GM23338 (cell line): ENCODE measurements at regions not wholly inside any gene's neighbourhood (a gene's known extent, or its start where the extent isn't known, plus 50 kb on each side); places are given as distances from the start of the nearest gene placed in this dataset.

Source experiments
- ATAC-seq: fragments of 200-7000 bp; cut with Tn5 transposase; 3 replicates; pipeline ENCODE4 v1.9.1; 2020
- DNase-seq: peaks from one replicate; pipeline ENCODE4 v3.0.0-alpha.2; 2015; ENCODE audit warnings: low spot score
- H2AFZ ChIP-seq: fragments of 200-600 bp; sonication (generic); 2 replicates; pipeline ENCODE4 v1.8.0; 2016; ENCODE audit warnings: antibody characterized with exemption, mild to moderate bottlenecking, moderate library complexity
- H3F3A ChIP-seq: fragments of 200-600 bp; sonication (generic); replicated peaks from 2 replicates; pipeline ENCODE4 v1.8.0; 2017; ENCODE audit warnings: antibody characterized with exemption, mixed run types, low read depth
- H3K27ac ChIP-seq: fragments of 200-600 bp; sonication (generic); 2 replicates; pipeline ENCODE4 v1.6.1; 2016; ENCODE audit warnings: low read depth
- H3K27me3 ChIP-seq: fragments of 200-600 bp; sonication (generic); 2 replicates; pipeline ENCODE4 v1.8.0; 2016; ENCODE audit warnings: mild to moderate bottlenecking, mixed run types, moderate library complexity; ENCODE audit not compliant: insufficient read depth
- H3K36me3 ChIP-seq: fragments of 200-600 bp; sonication (generic); 2 replicates; pipeline ENCODE4 v1.8.0; 2016; ENCODE audit warnings: mild to moderate bottlenecking; ENCODE audit not compliant: insufficient read depth
- H3K4me1 ChIP-seq: fragments of 200-600 bp; sonication (generic); 2 replicates; pipeline ENCODE4 v1.8.0; 2016; ENCODE audit warnings: mild to moderate bottlenecking, moderate library complexity; ENCODE audit not compliant: insufficient read depth
- H3K4me2 ChIP-seq: fragments of 200-600 bp; sonication (generic); 2 replicates; pipeline ENCODE4 v1.7.1; 2017; ENCODE audit warnings: mixed run types
- H3K4me3 ChIP-seq: fragments of 200-600 bp; sonication (generic); 2 replicates; pipeline ENCODE4 v1.6.1; 2016; ENCODE audit warnings: mixed run types
- H3K79me2 ChIP-seq: fragments of 200-600 bp; sonication (generic); replicated peaks from 2 replicates; pipeline ENCODE4 v1.8.0; 2017; ENCODE audit warnings: mild to moderate bottlenecking; ENCODE audit not compliant: insufficient read depth
- H3K9me2 ChIP-seq: fragments of 200-600 bp; sonication (generic); 2 replicates; pipeline ENCODE4 v1.8.0; 2017; ENCODE audit not compliant: insufficient read depth
- H4K20me1 ChIP-seq: fragments of 200-600 bp; sonication (generic); replicated peaks from 2 replicates; pipeline ENCODE4 v1.8.0; 2017; ENCODE audit warnings: mild to moderate bottlenecking; ENCODE audit not compliant: insufficient read depth
- H3K27ac Mint-ChIP-seq: 2 replicates; pipeline ENCODE4 v1.8.0; 2020; ENCODE audit warnings: inconsistent platforms, mild to moderate bottlenecking, moderate library complexity, mixed read lengths
- H3K27me3 Mint-ChIP-seq: 3 replicates; pipeline ENCODE4 v1.8.0; 2022; ENCODE audit warnings: low read depth, mild to moderate bottlenecking, moderate library complexity, mixed read lengths, inconsistent platforms; ENCODE audit not compliant: insufficient read depth, poor library complexity
- H3K36me3 Mint-ChIP-seq: 3 replicates; pipeline ENCODE4 v1.8.0; 2021; ENCODE audit warnings: low read depth, mild to moderate bottlenecking, inconsistent platforms, moderate library complexity, mixed read lengths
- H3K4me1 Mint-ChIP-seq: 3 replicates; pipeline ENCODE4 v1.8.0; 2020; ENCODE audit warnings: mild to moderate bottlenecking, inconsistent platforms, mixed read lengths
- H3K4me3 Mint-ChIP-seq: 3 replicates; pipeline ENCODE4 v1.8.0; 2021; ENCODE audit warnings: moderate library complexity, mild to moderate bottlenecking, inconsistent platforms, mixed read lengths
- H3K9me3 Mint-ChIP-seq: 3 replicates; pipeline ENCODE4 v1.8.0; 2020; ENCODE audit warnings: moderate library complexity, mild to moderate bottlenecking, inconsistent platforms, mixed read lengths
- CREB1 ChIP-seq: fragments of 250-450 bp; sonication (Bioruptor Pico); IDR thresholded peaks from 2 replicates; pipeline ENCODE4 v1.5.0; 2020; ENCODE audit warnings: low read depth, mild to moderate bottlenecking, moderate library complexity
- CTCF ChIP-seq, 2 experiments: fragments of 200-600 bp in 1 of 2; sonication (generic) in 1 of 2; conservative IDR thresholded peaks; 2 replicates each; pipeline versions ENCODE4 v1.5.1 to v1.6.1; 2016 to 2017; ENCODE audit warnings: antibody characterized with exemption in 2 of 2, low read depth in 2 of 2, mild to moderate bottlenecking in 2 of 2, moderate library complexity in 1 of 2
- EZH2 ChIP-seq: fragments of 200-600 bp; sonication (generic); IDR thresholded peaks from one replicate; pipeline ENCODE4 v1.8.0; 2017; ENCODE audit warnings: antibody characterized with exemption, mild to moderate bottlenecking, low read depth; ENCODE audit not compliant: unreplicated experiment
- EZH2phosphoT487 ChIP-seq: fragments of 200-600 bp; sonication (generic); IDR thresholded peaks from one replicate; pipeline ENCODE4 v1.8.1; 2018; ENCODE audit warnings: antibody characterized with exemption; ENCODE audit not compliant: unreplicated experiment
- JUNB ChIP-seq: IDR thresholded peaks from one replicate; pipeline ENCODE4 v1.6.1; 2016; ENCODE audit warnings: antibody characterized with exemption; ENCODE audit not compliant: unreplicated experiment
- NANOG ChIP-seq: IDR thresholded peaks from 2 replicates; pipeline ENCODE4 v1.6.1; 2016; ENCODE audit warnings: antibody characterized with exemption, borderline replicate concordance
- POLR2AphosphoS5 ChIP-seq: IDR thresholded peaks from 2 replicates; pipeline ENCODE4 v1.6.1; 2016; ENCODE audit warnings: antibody characterized with exemption, low read depth
- STAT1 ChIP-seq: IDR thresholded peaks from one replicate; pipeline ENCODE4 v1.6.1; 2016; ENCODE audit warnings: antibody characterized with exemption; ENCODE audit not compliant: unreplicated experiment
- ZNF114 ChIP-seq: fragments of 250-450 bp; sonication (Bioruptor Pico); IDR thresholded peaks from 2 replicates; pipeline ENCODE4 v1.5.0; 2020; ENCODE audit warnings: mild to moderate bottlenecking, moderate library complexity
- ZNF331 ChIP-seq: fragments of 250-450 bp; sonication (Bioruptor Pico); IDR thresholded peaks from 2 replicates; pipeline ENCODE4 v1.5.0; 2020; ENCODE audit warnings: low read depth, mild to moderate bottlenecking, moderate library complexity
- ZNF462 ChIP-seq: fragments of 250-450 bp; sonication (Bioruptor Pico); IDR thresholded peaks from 2 replicates; pipeline ENCODE4 v1.5.0; 2020; ENCODE audit warnings: mild to moderate bottlenecking, moderate library complexity
- TF ChIP-seq, protein P1 (sequence below): IDR thresholded peaks from 2 replicates; pipeline ENCODE4 v1.6.1; 2016; ENCODE audit warnings: antibody characterized with exemption
- TF ChIP-seq, protein P2 (sequence below): IDR thresholded peaks from one replicate; pipeline ENCODE4 v1.6.1; 2018; ENCODE audit warnings: antibody characterized with exemption; ENCODE audit not compliant: unreplicated experiment

DNA sequence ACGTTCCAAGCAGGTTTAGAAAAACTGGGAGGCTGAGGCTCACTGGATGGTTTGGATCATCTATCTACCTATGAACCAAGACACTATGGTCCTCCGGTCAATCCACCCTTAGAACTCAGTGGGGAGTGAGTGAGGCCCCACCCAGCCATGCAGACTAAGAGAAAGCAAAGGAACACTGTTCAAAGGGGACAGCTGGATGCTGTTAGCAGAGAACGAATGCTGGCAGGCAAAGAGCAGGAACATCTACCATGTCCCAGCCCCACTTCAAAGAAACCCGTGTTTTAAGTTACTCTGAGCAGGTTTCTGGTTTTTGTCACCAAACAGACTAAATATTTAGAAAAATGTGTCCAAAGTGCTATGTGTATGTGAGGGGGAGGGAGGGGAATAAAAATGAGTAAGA lies 183.4 kb upstream of the XYLT1 start:
- H3K4me1 Mint-ChIP-seq: peaks cover 28% of the 10 kb centered on the region
- H2AFZ ChIP-seq: no peak overlapping the region
- H3K36me3 Mint-ChIP-seq: no peaks in the 10 kb centered on the region
- ATAC-seq (no peak), DNase-seq (no peak)
- H3K27ac Mint-ChIP-seq: no peak overlapping the region
- TF ChIP-seq NANOG (no peak), JUNB (no peak), ZNF331 (CRISPR knock-in tag) (no peak), ZNF114 (CRISPR knock-in tag) (no peak), CREB1 (CRISPR knock-in tag) (no peak), EZH2 (no peak), POLR2AphosphoS5 (no peak), EZH2phosphoT487 (no peak), CTCF (conservative IDR thresholded peaks at IDR 0.05; ENCODE audit: low read depth in 2 of 2) (no peak), ZNF462 (CRISPR knock-in tag) (no peak), STAT1 (no peak)
- TF ChIP-seq, protein P1, sequence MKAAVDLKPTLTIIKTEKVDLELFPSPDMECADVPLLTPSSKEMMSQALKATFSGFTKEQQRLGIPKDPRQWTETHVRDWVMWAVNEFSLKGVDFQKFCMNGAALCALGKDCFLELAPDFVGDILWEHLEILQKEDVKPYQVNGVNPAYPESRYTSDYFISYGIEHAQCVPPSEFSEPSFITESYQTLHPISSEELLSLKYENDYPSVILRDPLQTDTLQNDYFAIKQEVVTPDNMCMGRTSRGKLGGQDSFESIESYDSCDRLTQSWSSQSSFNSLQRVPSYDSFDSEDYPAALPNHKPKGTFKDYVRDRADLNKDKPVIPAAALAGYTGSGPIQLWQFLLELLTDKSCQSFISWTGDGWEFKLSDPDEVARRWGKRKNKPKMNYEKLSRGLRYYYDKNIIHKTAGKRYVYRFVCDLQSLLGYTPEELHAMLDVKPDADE: no peak
- TF ChIP-seq, protein P2, sequence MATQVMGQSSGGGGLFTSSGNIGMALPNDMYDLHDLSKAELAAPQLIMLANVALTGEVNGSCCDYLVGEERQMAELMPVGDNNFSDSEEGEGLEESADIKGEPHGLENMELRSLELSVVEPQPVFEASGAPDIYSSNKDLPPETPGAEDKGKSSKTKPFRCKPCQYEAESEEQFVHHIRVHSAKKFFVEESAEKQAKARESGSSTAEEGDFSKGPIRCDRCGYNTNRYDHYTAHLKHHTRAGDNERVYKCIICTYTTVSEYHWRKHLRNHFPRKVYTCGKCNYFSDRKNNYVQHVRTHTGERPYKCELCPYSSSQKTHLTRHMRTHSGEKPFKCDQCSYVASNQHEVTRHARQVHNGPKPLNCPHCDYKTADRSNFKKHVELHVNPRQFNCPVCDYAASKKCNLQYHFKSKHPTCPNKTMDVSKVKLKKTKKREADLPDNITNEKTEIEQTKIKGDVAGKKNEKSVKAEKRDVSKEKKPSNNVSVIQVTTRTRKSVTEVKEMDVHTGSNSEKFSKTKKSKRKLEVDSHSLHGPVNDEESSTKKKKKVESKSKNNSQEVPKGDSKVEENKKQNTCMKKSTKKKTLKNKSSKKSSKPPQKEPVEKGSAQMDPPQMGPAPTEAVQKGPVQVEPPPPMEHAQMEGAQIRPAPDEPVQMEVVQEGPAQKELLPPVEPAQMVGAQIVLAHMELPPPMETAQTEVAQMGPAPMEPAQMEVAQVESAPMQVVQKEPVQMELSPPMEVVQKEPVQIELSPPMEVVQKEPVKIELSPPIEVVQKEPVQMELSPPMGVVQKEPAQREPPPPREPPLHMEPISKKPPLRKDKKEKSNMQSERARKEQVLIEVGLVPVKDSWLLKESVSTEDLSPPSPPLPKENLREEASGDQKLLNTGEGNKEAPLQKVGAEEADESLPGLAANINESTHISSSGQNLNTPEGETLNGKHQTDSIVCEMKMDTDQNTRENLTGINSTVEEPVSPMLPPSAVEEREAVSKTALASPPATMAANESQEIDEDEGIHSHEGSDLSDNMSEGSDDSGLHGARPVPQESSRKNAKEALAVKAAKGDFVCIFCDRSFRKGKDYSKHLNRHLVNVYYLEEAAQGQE: no peak
- H3K9me3 Mint-ChIP-seq: no peaks in the 10 kb centered on the region
- no peaks in the 10 kb centered on the region for H3F3A ChIP-seq
- H4K20me1 ChIP-seq: no peaks in the 10 kb centered on the region
- H3K4me3 ChIP-seq: no peak overlapping the region
- H3K79me2 ChIP-seq: no peaks in the 10 kb centered on the region
- no peaks in the 10 kb centered on the region for H3K9me2 ChIP-seq
- H3K4me3 Mint-ChIP-seq: no peak overlapping the region
- H3K4me1 ChIP-seq: peaks cover 23% of the 10 kb centered on the region
- H3K36me3 ChIP-seq: no peaks in the 10 kb centered on the region
- no peak overlapping the region for H3K4me2 ChIP-seq
- no peak overlapping the region for H3K27ac ChIP-seq
- H3K27me3 ChIP-seq: no peaks in the 10 kb centered on the region
- peaks cover 6% of the 10 kb centered on the region for H3K27me3 Mint-ChIP-seq
